ENCODE measurements at regions not wholly inside any gene's neighbourhood (a gene's known extent, or its start where the extent isn't known, plus 50 kb on each side); places are given as distances from the start of the nearest gene placed in this dataset.

DNA sequence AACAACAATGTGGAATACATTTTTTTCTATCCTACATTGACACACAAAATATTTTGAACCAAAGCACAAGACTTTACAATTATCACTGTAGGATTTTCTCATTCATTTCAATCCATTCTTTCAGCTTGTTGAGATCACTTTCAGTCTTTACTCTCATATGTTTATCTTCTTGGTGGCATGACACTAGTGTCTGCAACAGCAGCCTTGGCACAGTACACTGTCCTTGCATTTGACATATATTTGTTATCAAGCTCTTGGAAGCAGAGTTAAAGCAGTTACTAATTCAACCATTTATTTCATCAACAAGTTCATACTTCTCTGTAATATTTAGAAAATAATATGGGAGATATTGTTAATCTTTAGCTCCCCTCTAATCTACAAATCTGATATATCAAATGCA, 922.4 kb upstream of the ADGRL2 start:
- ATAC-seq: no peak
- no peak for TF ChIP-seq SIN3A (IDR thresholded peaks at IDR 0.05; ENCODE audit: borderline replicate concordance, insufficient read depth, low read depth, low read length)
- TF ChIP-seq POLR2AphosphoS5 (IDR thresholded peaks at IDR 0.05; ENCODE audit: low read depth, low read length): no peak
- no peak for TF ChIP-seq TCF7L2 (IDR thresholded peaks at IDR 0.05; ENCODE audit: low read depth, low read length)
- TF ChIP-seq, protein P1, sequence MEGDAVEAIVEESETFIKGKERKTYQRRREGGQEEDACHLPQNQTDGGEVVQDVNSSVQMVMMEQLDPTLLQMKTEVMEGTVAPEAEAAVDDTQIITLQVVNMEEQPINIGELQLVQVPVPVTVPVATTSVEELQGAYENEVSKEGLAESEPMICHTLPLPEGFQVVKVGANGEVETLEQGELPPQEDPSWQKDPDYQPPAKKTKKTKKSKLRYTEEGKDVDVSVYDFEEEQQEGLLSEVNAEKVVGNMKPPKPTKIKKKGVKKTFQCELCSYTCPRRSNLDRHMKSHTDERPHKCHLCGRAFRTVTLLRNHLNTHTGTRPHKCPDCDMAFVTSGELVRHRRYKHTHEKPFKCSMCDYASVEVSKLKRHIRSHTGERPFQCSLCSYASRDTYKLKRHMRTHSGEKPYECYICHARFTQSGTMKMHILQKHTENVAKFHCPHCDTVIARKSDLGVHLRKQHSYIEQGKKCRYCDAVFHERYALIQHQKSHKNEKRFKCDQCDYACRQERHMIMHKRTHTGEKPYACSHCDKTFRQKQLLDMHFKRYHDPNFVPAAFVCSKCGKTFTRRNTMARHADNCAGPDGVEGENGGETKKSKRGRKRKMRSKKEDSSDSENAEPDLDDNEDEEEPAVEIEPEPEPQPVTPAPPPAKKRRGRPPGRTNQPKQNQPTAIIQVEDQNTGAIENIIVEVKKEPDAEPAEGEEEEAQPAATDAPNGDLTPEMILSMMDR (IDR thresholded peaks at IDR 0.05): no peak
- no peak for TF ChIP-seq REST (IDR thresholded peaks at IDR 0.05; ENCODE audit: insufficient read depth in 1 of 2, low read depth in 2 of 2, low read length in 1 of 2)
- Histone ChIP-seq H3K27me3 (ENCODE audit: control insufficient read depth, insufficient read depth, low read length) (no peaks in the 10 kb centered on the region), H3K4me3 (ENCODE audit: low read depth in 2 of 2, low read length in 2 of 2) (no peak overlapping the region), H3K36me3 (ENCODE audit: control insufficient read depth, insufficient read depth, low read length) (no peaks in the 10 kb centered on the region), H3K4me1 (ENCODE audit: control insufficient read depth, insufficient read depth, low read length) (no peaks in the 10 kb centered on the region), H3K27ac (ENCODE audit: low read length) (no peak overlapping the region), H3K9me3 (ENCODE audit: control insufficient read depth, insufficient read depth, low read depth, low read length) (no peaks in the 10 kb centered on the region)
- DNase-seq (ENCODE audit: low read depth, low spot score): no peak
- ChIA-PET CTCF (no interaction called here), POLR2A (no interaction called here)
- no TSS peak for BruUV-seq (replicated peaks)
- intact Hi-C loops (cut with micrococcal nuclease; ENCODE audit: unreplicated experiment): no loop called here
- in situ Hi-C loops (cut with HindIII; ENCODE audit: low pct_unique_long_range_greater_than_20kb, low sequenced_read_pairs): no loop called here

GRCh38 chr1:80876035-80876434, 924.7 kb upstream of the ADGRL2 start:
- no TSS peak for BruUV-seq (replicated peaks)
- no peak overlapping the region for H3K4me3 ChIP-seq (ENCODE audit: low read depth in 2 of 2, low read length in 2 of 2)
- in situ Hi-C loops (cut with HindIII; ENCODE audit: low pct_unique_long_range_greater_than_20kb, low sequenced_read_pairs): no loop called here
- DNase-seq (ENCODE audit: low read depth, low spot score) (no peak), ATAC-seq (no peak)
- H3K4me1 ChIP-seq (ENCODE audit: control insufficient read depth, insufficient read depth, low read length): no peaks in the 10 kb centered on the region
- ChIA-PET CTCF (no interaction called here), POLR2A (no interaction called here)
- H3K27ac ChIP-seq (ENCODE audit: low read length): no peak overlapping the region
- TF ChIP-seq SIN3A (IDR thresholded peaks at IDR 0.05; ENCODE audit: borderline replicate concordance, insufficient read depth, low read depth, low read length) (no peak), REST (IDR thresholded peaks at IDR 0.05; ENCODE audit: insufficient read depth in 1 of 2, low read depth in 2 of 2, low read length in 1 of 2) (no peak), POLR2AphosphoS5 (IDR thresholded peaks at IDR 0.05; ENCODE audit: low read depth, low read length) (no peak), TCF7L2 (IDR thresholded peaks at IDR 0.05; ENCODE audit: low read depth, low read length) (no peak)
- TF ChIP-seq, protein P1 (IDR thresholded peaks at IDR 0.05): no peak
- H3K27me3 ChIP-seq (ENCODE audit: control insufficient read depth, insufficient read depth, low read length): no peaks in the 10 kb centered on the region
- no peaks in the 10 kb centered on the region for H3K36me3 ChIP-seq (ENCODE audit: control insufficient read depth, insufficient read depth, low read length)
- intact Hi-C loops (cut with micrococcal nuclease; ENCODE audit: unreplicated experiment): no loop called here
- H3K9me3 ChIP-seq (ENCODE audit: control insufficient read depth, insufficient read depth, low read depth, low read length): no peaks in the 10 kb centered on the region

Measured in Panc1 (cell line).